CD4-positive, alpha-beta T cell (primary cell): ENCODE measurements at regions not wholly inside any gene's neighbourhood (a gene's known extent, or its start where the extent isn't known, plus 50 kb on each side); places are given as distances from the start of the nearest gene placed in this dataset.

Experiments
- ATAC-seq: fragments of 200-7000 bp; cut with Tn5 transposase; one replicate; pipeline ENCODE4 v1.10.0; 2022; ENCODE audit warnings: mild to moderate bottlenecking; ENCODE audit not compliant: poor library complexity
- CTCF ChIA-PET: fragments of 350-600 bp; sonication (Branson Sonifier 250); formaldehyde crosslinking; loops from one replicate; lab custom pipeline; 2021; ENCODE audit warnings: antibody characterized with exemption, inconsistent platforms; lab: Charles Lee
- POLR2A ChIA-PET: fragments of 350-600 bp; sonication (Branson Sonifier 250); formaldehyde crosslinking; loops from one replicate; lab custom pipeline; 2021; ENCODE audit warnings: antibody characterized with exemption, inconsistent platforms; lab: Charles Lee
- DNase-seq, 14 experiments: peaks; one replicate each; pipeline ENCODE4 v3.0.0-alpha.2; 2013 to 2020; ENCODE audit warnings: mixed read lengths in 2 of 14
- H3K27ac ChIP-seq, 2 donors: one replicate each; pipeline versions ENCODE4 v1.5.1 to v1.7.0; 2013; ENCODE audit warnings: low read length in 2 of 2, low read depth in 1 of 2, mild to moderate bottlenecking in 1 of 2
- H3K27me3 ChIP-seq, 2 experiments: 1 replicate in 1 of 2; 2 replicates in 1 of 2; pipeline versions ENCODE4 v1.6.1 to v1.7.0; 2013; ENCODE audit warnings: low read length in 2 of 2, control low read depth in 1 of 2, mild to moderate bottlenecking in 1 of 2, moderate library complexity in 1 of 2; ENCODE audit not compliant: insufficient read depth in 2 of 2, control insufficient read depth in 1 of 2
- H3K36me3 ChIP-seq: one replicate; pipeline ENCODE4 v1.6.1; 2013; ENCODE audit warnings: low read length, control low read depth; ENCODE audit not compliant: insufficient read depth
- H3K4me1 ChIP-seq: one replicate; pipeline ENCODE4 v1.6.1; 2013; ENCODE audit warnings: low read length, control low read depth; ENCODE audit not compliant: insufficient read depth
- H3K4me3 ChIP-seq: one replicate; pipeline ENCODE4 v1.5.1; 2013; ENCODE audit warnings: mild to moderate bottlenecking, low read length, moderate library complexity
- H3K9me3 ChIP-seq, 2 experiments: 1 replicate in 1 of 2; 2 replicates in 1 of 2; pipeline versions ENCODE4 v1.6.1 to v1.7.0; 2013; ENCODE audit warnings: low read length in 2 of 2, mild to moderate bottlenecking in 2 of 2, control low read depth in 1 of 2, moderate library complexity in 1 of 2; ENCODE audit not compliant: control insufficient read depth in 1 of 2, insufficient read depth in 1 of 2
- H3K27ac Mint-ChIP-seq: one replicate; pipeline ENCODE4 v1.8.0; 2020; ENCODE audit warnings: mixed read lengths
- H3K27me3 Mint-ChIP-seq: one replicate; pipeline ENCODE4 v1.8.0; 2021; ENCODE audit warnings: mixed read lengths
- H3K36me3 Mint-ChIP-seq: one replicate; pipeline ENCODE4 v1.8.0; 2021; ENCODE audit warnings: low read depth, mixed read lengths
- H3K4me1 Mint-ChIP-seq: one replicate; pipeline ENCODE4 v1.8.0; 2021; ENCODE audit warnings: low read depth, mixed read lengths
- H3K4me3 Mint-ChIP-seq: one replicate; pipeline ENCODE4 v1.8.0; 2020; ENCODE audit warnings: mild to moderate bottlenecking, mixed read lengths
- H3K9me3 Mint-ChIP-seq: one replicate; pipeline ENCODE4 v1.8.0; 2020; ENCODE audit warnings: mixed read lengths
- CTCF ChIP-seq: fragments of 200-600 bp; IDR thresholded peaks from one replicate; pipeline ENCODE4 v1.8.0; 2022; ENCODE audit warnings: antibody characterized with exemption, mild to moderate bottlenecking
- intact Hi-C, 2 experiments: fragments of 100-400 bp; cut with DNase I in 1 of 2; cut with micrococcal nuclease in 1 of 2; formaldehyde crosslinking; loops; one replicate each; pipeline versions ENCODE4 v1.15.1 to v1.9.0; 2023 to 2025; cut with DNase I, micrococcal nuclease

- H3K36me3 Mint-ChIP-seq = no peaks in the 10 kb centered on the region
- DNase-seq (no peak), ATAC-seq (no peak)
- H3K27me3 Mint-ChIP-seq = peaks cover 16% of the 10 kb centered on the region
- no peaks in the 10 kb centered on the region for H3K9me3 Mint-ChIP-seq
- Histone ChIP-seq H3K27me3 (peaks cover 8 to 9% of the 10 kb centered on the region in 2 experiments), H3K4me1 (no peaks in the 10 kb centered on the region), H3K4me3 (no peak overlapping the region), H3K9me3 (no peaks in the 10 kb centered on the region), H3K36me3 (no peaks in the 10 kb centered on the region), H3K27ac (no peak overlapping the region)
- ChIA-PET POLR2A (no interaction called here), CTCF (no interaction called here)
- no peak overlapping the region for H3K27ac Mint-ChIP-seq
- no peak for TF ChIP-seq CTCF
- intact Hi-C loops = no loop called here
- H3K4me1 Mint-ChIP-seq = no peaks in the 10 kb centered on the region
- H3K4me3 Mint-ChIP-seq = no peak overlapping the region
Observed at GRCh38 chr11:71302911-71303310, 50.5 kb upstream of the SHANK2 start.

- Mint-ChIP-seq H3K27ac (no peak overlapping the region), H3K27me3 (peaks cover 20% of the 10 kb centered on the region)
- no peak overlapping the region for H3K4me3 ChIP-seq
Observed at GRCh38 chr11:71302534-71302909, 50.1 kb upstream of the SHANK2 start.

More at GRCh38 chr11:71302534-71302909, 50.1 kb upstream of the SHANK2 start:
- DNase-seq = no peak
- no peaks in the 10 kb centered on the region for H3K9me3 ChIP-seq
- Mint-ChIP-seq H3K4me1 (no peaks in the 10 kb centered on the region), H3K9me3 (no peaks in the 10 kb centered on the region), H3K36me3 (no peaks in the 10 kb centered on the region), H3K4me3 (no peak overlapping the region)
- TF ChIP-seq CTCF = no peak
- H3K36me3 ChIP-seq = no peaks in the 10 kb centered on the region
- no peaks in the 10 kb centered on the region for H3K4me1 ChIP-seq
- ATAC-seq = no peak
- CTCF ChIA-PET = no interaction called here
- POLR2A ChIA-PET = no interaction called here
- intact Hi-C loops = no loop called here
- peaks cover 8 to 9% of the 10 kb centered on the region in 2 experiments for H3K27me3 ChIP-seq
- H3K27ac ChIP-seq = no peak overlapping the region
